ENCODE measurements at regions not wholly inside any gene's neighbourhood (a gene's known extent, or its start where the extent isn't known, plus 50 kb on each side); places are given as distances from the start of the nearest gene placed in this dataset.

- Histone ChIP-seq H2AFZ (ENCODE audit: control insufficient read depth, low read length) (no peak overlapping the region), H3K4me3 (ENCODE audit: control insufficient read depth in 2 of 3, extremely low read depth in 1 of 3, insufficient read depth in 2 of 3, low read depth in 1 of 3, low read length in 3 of 3) (no peak overlapping the region), H3K27ac (ENCODE audit: control insufficient read depth, insufficient read depth, low read length) (no peak overlapping the region), H3K79me2 (ENCODE audit: control insufficient read depth, insufficient read depth, low read length) (no peaks in the 10 kb centered on the region), H3K9ac (ENCODE audit: control insufficient read depth, extremely low read depth, insufficient read depth, low read length) (no peak overlapping the region), H3K9me3 (ENCODE audit: control insufficient read depth, low read depth, low read length) (no peaks in the 10 kb centered on the region), H3K27me3 (ENCODE audit: control insufficient read depth, extremely low read depth, insufficient read depth, low read length) (no peaks in the 10 kb centered on the region), H3K4me1 (ENCODE audit: control insufficient read depth, extremely low read depth, insufficient read depth, low read length) (no peaks in the 10 kb centered on the region), H4K20me1 (ENCODE audit: control insufficient read depth, extremely low read depth, insufficient read depth, low read length) (no peaks in the 10 kb centered on the region), H3K9me1 (ENCODE audit: control insufficient read depth, extremely low read depth, insufficient read depth, low read length) (no peaks in the 10 kb centered on the region), H3K36me3 (ENCODE audit: control insufficient read depth in 2 of 2, extremely low read depth in 1 of 2, insufficient read depth in 2 of 2, low read length in 2 of 2) (no peaks in the 10 kb centered on the region), H3K4me2 (ENCODE audit: control insufficient read depth, extremely low read depth, insufficient read depth, low read depth, low read length) (no peak overlapping the region)
- dilution Hi-C loops (cut with MboI; ENCODE audit: extremely low pct_ligation_motif_present, low sequenced_read_pairs): no loop called here
- no peak for DNase-seq (ENCODE audit: low read depth, low spot score)
- no peak for FAIRE-seq
- TF ChIP-seq CTCF (optimal IDR thresholded peaks at IDR 0.05 in 1 of 3, IDR thresholded peaks at IDR 0.05 in 1 of 3, conservative IDR thresholded peaks at IDR 0.05 in 1 of 3; ENCODE audit: extremely low read depth in 1 of 3, insufficient read depth in 2 of 3, low read length in 3 of 3) (no peak), EZH2 (IDR thresholded peaks at IDR 0.05; ENCODE audit: low read length) (no peak)
Observed at GRCh38 chrX:97704474-97704873, 820.8 kb downstream of the RPA4 start.

DNA sequence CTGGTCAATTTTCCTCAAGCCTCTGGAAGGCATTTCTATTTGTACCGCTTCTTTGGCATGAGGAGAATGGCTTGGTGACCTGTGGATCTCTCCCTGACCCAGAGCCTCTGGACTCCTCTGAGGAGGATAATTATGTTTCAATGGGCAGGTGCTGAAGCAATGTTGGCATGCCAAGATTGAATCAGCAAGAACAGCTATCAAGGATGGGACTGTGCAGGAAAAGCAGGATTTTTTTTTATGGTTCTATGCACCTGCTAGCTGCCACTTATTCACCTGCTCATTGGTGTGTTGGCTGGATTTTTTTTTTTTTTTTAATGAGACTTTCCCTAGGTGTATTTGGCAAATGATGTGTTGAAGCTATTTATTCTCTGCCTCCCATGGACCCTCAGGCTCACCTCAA, 821.2 kb downstream of the RPA4 start:
- FAIRE-seq: no peak
- TF ChIP-seq CTCF (optimal IDR thresholded peaks at IDR 0.05 in 1 of 3, IDR thresholded peaks at IDR 0.05 in 1 of 3, conservative IDR thresholded peaks at IDR 0.05 in 1 of 3; ENCODE audit: extremely low read depth in 1 of 3, insufficient read depth in 2 of 3, low read length in 3 of 3) (no peak), EZH2 (IDR thresholded peaks at IDR 0.05; ENCODE audit: low read length) (no peak)

More for the DNA sequence above, 821.2 kb downstream of the RPA4 start:
- Histone ChIP-seq H3K36me3 (ENCODE audit: control insufficient read depth in 2 of 2, extremely low read depth in 1 of 2, insufficient read depth in 2 of 2, low read length in 2 of 2) (no peaks in the 10 kb centered on the region), H3K27me3 (ENCODE audit: control insufficient read depth, extremely low read depth, insufficient read depth, low read length) (no peaks in the 10 kb centered on the region), H4K20me1 (ENCODE audit: control insufficient read depth, extremely low read depth, insufficient read depth, low read length) (no peaks in the 10 kb centered on the region), H3K9ac (ENCODE audit: control insufficient read depth, extremely low read depth, insufficient read depth, low read length) (no peak overlapping the region), H3K9me3 (ENCODE audit: control insufficient read depth, low read depth, low read length) (no peaks in the 10 kb centered on the region), H2AFZ (ENCODE audit: control insufficient read depth, low read length) (no peak overlapping the region), H3K4me3 (ENCODE audit: control insufficient read depth in 2 of 3, extremely low read depth in 1 of 3, insufficient read depth in 2 of 3, low read depth in 1 of 3, low read length in 3 of 3) (no peak overlapping the region), H3K4me1 (ENCODE audit: control insufficient read depth, extremely low read depth, insufficient read depth, low read length) (no peaks in the 10 kb centered on the region), H3K79me2 (ENCODE audit: control insufficient read depth, insufficient read depth, low read length) (no peaks in the 10 kb centered on the region), H3K9me1 (ENCODE audit: control insufficient read depth, extremely low read depth, insufficient read depth, low read length) (no peaks in the 10 kb centered on the region), H3K4me2 (ENCODE audit: control insufficient read depth, extremely low read depth, insufficient read depth, low read depth, low read length) (no peak overlapping the region), H3K27ac (ENCODE audit: control insufficient read depth, insufficient read depth, low read length) (no peak overlapping the region)
- no peak for DNase-seq (ENCODE audit: low read depth, low spot score)
- dilution Hi-C loops (cut with MboI; ENCODE audit: extremely low pct_ligation_motif_present, low sequenced_read_pairs): no loop called here

All from keratinocyte (primary cell).